PC-3 (cell line): ENCODE measurements at regions not wholly inside any gene's neighbourhood (a gene's known extent, or its start where the extent isn't known, plus 50 kb on each side); places are given as distances from the start of the nearest gene placed in this dataset.

ENCODE experiments used
- ATAC-seq: fragments of 200-7000 bp; cut with Tn5 transposase; 2 replicates; pipeline ENCODE4 v1.9.1; 2020; ENCODE audit warnings: mild to moderate bottlenecking, moderate library complexity
- BruUV-seq: library from RNA; stranded (reverse); fragments of 400-500 nt; replicated peaks from 2 replicates; lab custom pipeline; 2021; lab: Mats Ljungman, UMichigan
- CTCF ChIA-PET: fragments of 300-600 bp; sonication (Branson Sonifier 250); formaldehyde crosslinking; loops from one replicate; lab custom pipeline; 2022; ENCODE audit warnings: antibody characterized with exemption; lab: Charles Lee
- POLR2A ChIA-PET: fragments of 300-600 bp; sonication (Branson Sonifier 250); formaldehyde crosslinking; loops from one replicate; lab custom pipeline; 2022; ENCODE audit warnings: antibody characterized with exemption; ENCODE audit not compliant: unreplicated experiment; lab: Charles Lee
- DNase-seq: peaks from one replicate; pipeline ENCODE4 v3.0.0-alpha.2; 2015
- H2AFZ ChIP-seq: fragments of 300-600 bp; sonication (generic); 2 replicates; pipeline ENCODE4 v1.6.0; 2016; ENCODE audit warnings: antibody characterized with exemption, low read length
- H3F3A ChIP-seq: fragments of 300-600 bp; sonication (generic); one replicate; pipeline ENCODE4 v1.6.0; 2017; ENCODE audit warnings: antibody characterized with exemption, low read length, control low read depth, mild to moderate bottlenecking; ENCODE audit not compliant: unreplicated experiment
- H3K27ac ChIP-seq: fragments of 300-600 bp; sonication (generic); 2 replicates; pipeline ENCODE4 v1.5.1; 2016; ENCODE audit warnings: mild to moderate bottlenecking, low read length
- H3K27me3 ChIP-seq: fragments of 300-600 bp; sonication (generic); 2 replicates; pipeline ENCODE4 v1.6.1; 2016; ENCODE audit warnings: low read length, mixed read lengths
- H3K36me3 ChIP-seq: fragments of 300-600 bp; sonication (generic); 2 replicates; pipeline ENCODE4 v1.6.1; 2016; ENCODE audit warnings: low read depth, mixed run types, low read length, mixed read lengths
- H3K4me1 ChIP-seq: fragments of 300-600 bp; sonication (generic); 2 replicates; pipeline ENCODE4 v1.5.1; 2016; ENCODE audit warnings: low read length; ENCODE audit not compliant: insufficient read depth
- H3K4me2 ChIP-seq: fragments of 300-600 bp; sonication (generic); 2 replicates; pipeline ENCODE4 v1.6.0; 2016; ENCODE audit warnings: low read length
- H3K4me3 ChIP-seq: fragments of 300-600 bp; sonication (generic); 2 replicates; pipeline ENCODE4 v1.5.1; 2016; ENCODE audit warnings: mild to moderate bottlenecking, low read length, mixed read lengths
- H3K79me2 ChIP-seq: fragments of 300-600 bp; sonication (generic); 2 replicates; pipeline ENCODE4 v1.6.1; 2017; ENCODE audit warnings: low read length, mixed read lengths
- H3K9ac ChIP-seq: fragments of 300-600 bp; sonication (generic); 2 replicates; pipeline ENCODE4 v1.6.0; 2016; ENCODE audit warnings: mild to moderate bottlenecking, low read length
- H3K9me2 ChIP-seq: fragments of 300-600 bp; sonication (generic); replicated peaks from 2 replicates; pipeline ENCODE4 v1.6.1; 2016; ENCODE audit warnings: mixed run types, low read length, mixed read lengths
- H3K9me3 ChIP-seq: fragments of 300-600 bp; sonication (generic); 2 replicates; pipeline ENCODE4 v1.6.1; 2016; ENCODE audit warnings: low read length, mixed read lengths
- H4K20me1 ChIP-seq: fragments of 300-600 bp; sonication (generic); 2 replicates; pipeline ENCODE4 v1.6.1; 2016; ENCODE audit warnings: low read length, mixed read lengths
- CTCF ChIP-seq: fragments of 300-600 bp; sonication (generic); conservative IDR thresholded peaks from 2 replicates; pipeline ENCODE4 v1.5.1; 2017; ENCODE audit warnings: antibody characterized with exemption, low read depth, mild to moderate bottlenecking, low read length
- EZH2 ChIP-seq: fragments of 300-600 bp; sonication (generic); IDR thresholded peaks from one replicate; pipeline ENCODE4 v1.6.1; 2017; ENCODE audit warnings: antibody characterized with exemption, mild to moderate bottlenecking, low read length; ENCODE audit not compliant: unreplicated experiment
- EZH2phosphoT487 ChIP-seq: fragments of 300-600 bp; sonication (generic); IDR thresholded peaks from 2 replicates; pipeline ENCODE4 v1.6.1; 2018; ENCODE audit warnings: mild to moderate bottlenecking, antibody characterized with exemption, low read length, borderline replicate concordance
- intact Hi-C: fragments of 100-400 bp; cut with micrococcal nuclease; formaldehyde crosslinking; loops from 2 replicates; pipeline ENCODE4 v1.9.0; 2023

GRCh38 chr1:172902861-172903381 lies 147.8 kb downstream of the TNFSF18 start:
- H3K27ac ChIP-seq: peak overlapping the region; percentile 54
- POLR2A ChIA-PET: interaction anchor here (0.6 to 1.2 kb wide), 6 partner anchors 11 to 982 kb away, joined by 3 to 4 read pairs (median 3); no protein-coding TSS in a partner anchor
- H3K4me3 ChIP-seq: no peak overlapping the region
- DNase-seq (peak; percentile 98), ATAC-seq (peak; percentile 84)
- TF ChIP-seq EZH2 (no peak), CTCF (no peak)
- intact Hi-C loops: loop anchor here (1.0 kb wide), 6 partner anchors 11 to 299 kb away; no protein-coding TSS in a partner anchor
- no peaks in the 10 kb centered on the region for H3K27me3 ChIP-seq
- no peaks in the 10 kb centered on the region for H3K9me3 ChIP-seq
- H2AFZ ChIP-seq: no peak overlapping the region
- CTCF ChIA-PET: interaction anchor here (0.6 to 1.1 kb wide), 6 partner anchors 32 to 300 kb away, joined by 3 to 13 read pairs (median 4); no protein-coding TSS in a partner anchor
- H3K9ac ChIP-seq: 0 out of 2 replicates have a peak overlapping the region, but pooled peaks have one; percentile 0
- H4K20me1 ChIP-seq: no peaks in the 10 kb centered on the region
- H3F3A ChIP-seq: peaks cover 22% of the 10 kb centered on the region
- no peaks in the 10 kb centered on the region for H3K36me3 ChIP-seq
- H3K9me2 ChIP-seq: no peaks in the 10 kb centered on the region
- no peaks in the 10 kb centered on the region for H3K79me2 ChIP-seq
- peak overlapping the region; percentile 10 for H3K4me2 ChIP-seq
- H3K4me1 ChIP-seq: peaks cover 47% of the 10 kb centered on the region
- TSS peak; percentile 76 for BruUV-seq

- ATAC-seq (peak; percentile 59), DNase-seq (peak; percentile 91)
- H3K79me2 ChIP-seq: no peaks in the 10 kb centered on the region
- H3K9me3 ChIP-seq: no peaks in the 10 kb centered on the region
- peak overlapping the region; percentile 54 for H3K27ac ChIP-seq
- no TSS peak for BruUV-seq
- H3K4me3 ChIP-seq: peak overlapping the region; percentile 1; the same call in 1 of the 2 replicates
- H3K36me3 ChIP-seq: no peaks in the 10 kb centered on the region
- ChIA-PET POLR2A (interaction anchor here (0.6 to 0.9 kb wide), 2 partner anchors 11 to 983 kb away, joined by 3 to 4 read pairs; no protein-coding TSS in a partner anchor), CTCF (interaction anchor here (0.6 kb wide), 1 partner anchor 33 kb away, joined by 3 read pairs; no protein-coding TSS in a partner anchor)
- H3K27me3 ChIP-seq: no peaks in the 10 kb centered on the region
- peaks cover 22% of the 10 kb centered on the region for H3F3A ChIP-seq
- intact Hi-C loops: loop anchor here (1.0 kb wide), 5 partner anchors 11 to 157 kb away; no protein-coding TSS in a partner anchor
- TF ChIP-seq EZH2: no peak
- no peak for TF ChIP-seq CTCF
- no peak for TF ChIP-seq EZH2phosphoT487
- H3K4me2 ChIP-seq: peak overlapping the region; percentile 10
- peaks cover 47% of the 10 kb centered on the region for H3K4me1 ChIP-seq
- H3K9me2 ChIP-seq: no peaks in the 10 kb centered on the region
- H2AFZ ChIP-seq: no peak overlapping the region
- no peaks in the 10 kb centered on the region for H4K20me1 ChIP-seq
- H3K9ac ChIP-seq: no peak overlapping the region
Observed at GRCh38 chr1:172903581-172904220, 147.0 kb downstream of the TNFSF18 start.
